ENCODE measurements at regions not wholly inside any gene's neighbourhood (a gene's known extent, or its start where the extent isn't known, plus 50 kb on each side); places are given as distances from the start of the nearest gene placed in this dataset.

GRCh38 chr3:176579711-176580185, 617.5 kb downstream of the TBL1XR1 start:
- Mint-ChIP-seq H3K27ac (ENCODE audit: low read depth, unreplicated experiment) (no peak overlapping the region), H3K36me3 (ENCODE audit: insufficient read depth, unreplicated experiment) (no peaks in the 10 kb centered on the region), H3K27me3 (ENCODE audit: insufficient read depth, unreplicated experiment) (no peaks in the 10 kb centered on the region), H3K4me1 (ENCODE audit: insufficient read depth, unreplicated experiment) (peaks cover 7% of the 10 kb centered on the region), H3K9me3 (ENCODE audit: unreplicated experiment) (peaks cover 9% of the 10 kb centered on the region), H3K4me3 (ENCODE audit: unreplicated experiment) (no peak overlapping the region)
- DNase-seq (ENCODE audit: unreplicated experiment), result no peak
- intact Hi-C loops (cut with micrococcal nuclease), result no loop called here
- POLR2A ChIA-PET, result no interaction called here
- CTCF ChIA-PET, result no interaction called here
- BruUV-seq (replicated peaks), result no TSS peak
- no peak for TF ChIP-seq CTCF (IDR thresholded peaks at IDR 0.05; ENCODE audit: unreplicated experiment)

GRCh38 chr3:176578316-176578715, 619.0 kb downstream of the TBL1XR1 start:
- intact Hi-C loops (cut with micrococcal nuclease), result no loop called here
- no peak for DNase-seq (ENCODE audit: unreplicated experiment)
- CTCF ChIA-PET, result no interaction called here
- POLR2A ChIA-PET, result no interaction called here
- peaks cover 9% of the 10 kb centered on the region for H3K9me3 Mint-ChIP-seq (ENCODE audit: unreplicated experiment)
- H3K36me3 Mint-ChIP-seq (ENCODE audit: insufficient read depth, unreplicated experiment), result no peaks in the 10 kb centered on the region
- no peaks in the 10 kb centered on the region for H3K4me1 Mint-ChIP-seq (ENCODE audit: insufficient read depth, unreplicated experiment)
- no TSS peak for BruUV-seq (replicated peaks)
- no peak overlapping the region for H3K27ac Mint-ChIP-seq (ENCODE audit: low read depth, unreplicated experiment)
- no peak overlapping the region for H3K4me3 Mint-ChIP-seq (ENCODE audit: unreplicated experiment)
- TF ChIP-seq CTCF (IDR thresholded peaks at IDR 0.05; ENCODE audit: unreplicated experiment), result no peak
- no peaks in the 10 kb centered on the region for H3K27me3 Mint-ChIP-seq (ENCODE audit: insufficient read depth, unreplicated experiment)

- H3K27ac Mint-ChIP-seq (ENCODE audit: low read depth, unreplicated experiment), result no peak overlapping the region
- intact Hi-C loops (cut with micrococcal nuclease), result no loop called here
- DNase-seq (ENCODE audit: unreplicated experiment), result no peak
- POLR2A ChIA-PET, result no interaction called here
- peaks cover 9% of the 10 kb centered on the region for H3K9me3 Mint-ChIP-seq (ENCODE audit: unreplicated experiment)
- H3K4me1 Mint-ChIP-seq (ENCODE audit: insufficient read depth, unreplicated experiment), result no peaks in the 10 kb centered on the region
- H3K36me3 Mint-ChIP-seq (ENCODE audit: insufficient read depth, unreplicated experiment), result no peaks in the 10 kb centered on the region
- no peak overlapping the region for H3K4me3 Mint-ChIP-seq (ENCODE audit: unreplicated experiment)
- no TSS peak for BruUV-seq (replicated peaks)
- CTCF ChIA-PET, result no interaction called here
- no peak for TF ChIP-seq CTCF (IDR thresholded peaks at IDR 0.05; ENCODE audit: unreplicated experiment)
- H3K27me3 Mint-ChIP-seq (ENCODE audit: insufficient read depth, unreplicated experiment), result no peaks in the 10 kb centered on the region
These were observed 619.8 kb downstream of the TBL1XR1 start for GRCh38 chr3:176577447-176577846.

GRCh38 chr3:176574786-176575185, 622.5 kb downstream of the TBL1XR1 start:
- TF ChIP-seq CTCF (IDR thresholded peaks at IDR 0.05; ENCODE audit: unreplicated experiment), result no peak
- BruUV-seq (replicated peaks), result no TSS peak
- POLR2A ChIA-PET, result no interaction called here

More at GRCh38 chr3:176574786-176575185, 622.5 kb downstream of the TBL1XR1 start:
- CTCF ChIA-PET, result no interaction called here
- Mint-ChIP-seq H3K36me3 (ENCODE audit: insufficient read depth, unreplicated experiment) (no peaks in the 10 kb centered on the region), H3K4me1 (ENCODE audit: insufficient read depth, unreplicated experiment) (no peaks in the 10 kb centered on the region), H3K27ac (ENCODE audit: low read depth, unreplicated experiment) (no peak overlapping the region), H3K9me3 (ENCODE audit: unreplicated experiment) (no peaks in the 10 kb centered on the region), H3K27me3 (ENCODE audit: insufficient read depth, unreplicated experiment) (no peaks in the 10 kb centered on the region), H3K4me3 (ENCODE audit: unreplicated experiment) (no peak overlapping the region)
- intact Hi-C loops (cut with micrococcal nuclease), result no loop called here
- DNase-seq (ENCODE audit: unreplicated experiment), result no peak

All from MCF 10A (cell line).